HG02571 (cell line): ENCODE measurements at regions not wholly inside any gene's neighbourhood (a gene's known extent, or its start where the extent isn't known, plus 50 kb on each side); places are given as distances from the start of the nearest gene placed in this dataset.
"Not testable (repeated sequence)": the region's sequence is repeated elsewhere in the genome, so short reads cannot be mapped to it uniquely, and the experiment has no call there.

Source experiments
- ATAC-seq: cut with Tn5 transposase; IDR thresholded peaks from one replicate; pipeline ENCODE4 v1.9.1; 2021; ENCODE audit warnings: mild to moderate bottlenecking, moderate library complexity; ENCODE audit not compliant: unreplicated experiment

DNA sequence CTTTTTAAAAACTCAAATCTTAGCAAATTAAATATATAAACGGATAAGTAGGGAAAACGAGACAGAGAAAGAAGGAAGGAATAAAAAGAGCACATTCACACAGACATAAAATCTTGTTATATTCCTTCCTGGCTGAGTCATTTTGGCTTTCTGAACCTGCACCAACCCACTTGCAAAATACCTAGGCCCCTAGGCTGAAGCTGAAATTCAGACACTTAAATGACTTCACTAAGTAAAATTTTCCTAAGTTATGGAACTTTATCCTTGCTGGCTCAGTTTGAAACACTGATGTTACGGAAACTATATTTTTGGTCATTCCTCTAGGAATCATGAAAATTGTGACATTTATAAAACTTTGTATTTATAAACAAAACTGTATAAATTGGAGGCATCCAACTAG, 462.8 kb upstream of the NFIA start:
- ATAC-seq, result no peak

GRCh38 chr1:60615666-60616065, 466.7 kb upstream of the NFIA start:
- no peak for ATAC-seq

GRCh38 chr1:60612790-60613189, 469.6 kb upstream of the NFIA start:
- no peak for ATAC-seq

GRCh38 chr1:60606921-60607320, 475.4 kb upstream of the NFIA start:
- ATAC-seq, result not testable (repeated sequence)

GRCh38 chr1:60600532-60600931, 481.8 kb upstream of the NFIA start:
- no peak for ATAC-seq

GRCh38 chr1:60599574-60599973, 482.8 kb upstream of the NFIA start:
- ATAC-seq, result no peak

DNA sequence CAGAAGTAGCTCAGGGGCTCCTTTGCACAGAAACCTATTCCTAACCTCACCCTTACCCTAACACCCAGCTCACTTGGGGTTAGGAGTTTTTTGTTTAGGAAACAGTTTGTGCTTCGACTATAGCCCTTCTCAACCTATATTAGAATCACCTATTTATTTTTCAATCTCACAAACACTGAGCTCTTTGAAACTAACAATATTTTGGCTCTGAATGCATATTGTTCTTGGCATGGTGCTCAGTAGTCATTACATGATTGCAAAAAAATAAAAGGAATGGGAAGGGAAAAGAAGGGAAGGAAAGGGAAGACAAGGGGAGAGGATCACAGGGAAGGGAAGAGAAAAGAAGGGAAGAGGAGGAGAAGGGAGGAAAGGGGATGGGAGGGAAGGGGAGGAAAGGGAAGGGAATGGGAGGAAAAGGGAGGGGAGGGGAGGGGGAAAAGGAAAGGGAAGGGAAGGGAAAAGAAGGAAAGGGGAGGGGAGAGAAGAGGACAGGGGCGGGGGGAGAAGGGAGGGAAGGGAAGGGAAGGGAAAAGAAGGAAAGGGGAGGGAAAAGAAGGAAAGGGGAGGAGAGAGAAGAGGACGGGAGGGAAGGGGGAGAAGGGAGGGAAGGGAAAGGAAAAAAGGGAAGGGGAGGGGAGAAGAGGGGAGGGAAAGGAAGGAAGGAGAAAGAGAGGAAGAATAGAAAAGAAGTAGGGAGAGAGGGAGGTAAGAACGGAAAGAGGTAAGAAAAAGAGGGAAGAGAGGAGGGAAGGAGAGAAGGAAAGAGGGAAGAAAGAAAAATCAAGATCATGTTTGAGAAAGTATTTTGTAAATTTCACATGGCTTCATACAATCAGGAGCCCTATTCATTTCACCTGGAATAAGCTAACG, 484.1 kb upstream of the NFIA start:
- no peak for ATAC-seq

- ATAC-seq, result no peak
These were observed 485.3 kb upstream of the NFIA start for GRCh38 chr1:60596791-60597750.

DNA sequence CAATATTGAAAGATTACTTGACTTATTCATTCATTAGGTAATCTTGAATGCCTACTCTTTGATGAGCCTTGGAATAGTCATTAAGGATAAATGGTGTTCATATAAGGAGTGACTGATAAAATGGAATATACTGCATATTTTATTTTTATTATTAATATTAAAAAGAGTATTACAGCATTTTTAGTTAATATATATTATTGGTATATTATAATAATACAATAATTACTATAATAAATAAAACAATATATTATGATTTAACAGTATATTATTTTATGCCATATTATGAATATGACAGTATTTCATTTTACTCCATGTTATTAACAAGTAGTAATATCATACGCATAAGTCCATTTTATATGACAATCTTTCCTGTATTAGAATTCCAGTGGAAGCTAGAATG, 490.8 kb upstream of the NFIA start:
- ATAC-seq, result no peak

DNA sequence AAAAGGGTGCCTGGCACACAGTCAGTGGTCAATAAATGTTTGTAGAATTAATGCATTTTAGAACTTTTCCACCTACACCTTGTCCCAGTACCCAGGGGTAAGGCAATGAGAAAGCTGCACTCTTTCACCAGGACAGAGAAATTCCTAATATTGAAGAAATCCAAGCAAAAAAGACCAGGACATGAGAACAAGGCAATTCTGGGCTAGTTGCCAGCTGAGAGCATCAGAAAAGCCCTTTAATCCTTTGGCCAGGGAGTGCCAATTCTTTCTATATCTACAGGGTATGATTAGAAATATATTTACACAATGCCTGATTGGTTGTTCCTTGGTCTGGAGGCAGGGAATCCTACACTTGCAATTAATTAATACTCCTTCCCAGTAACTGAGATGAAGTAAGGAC, 492.4 kb upstream of the NFIA start:
- no peak for ATAC-seq

- no peak for ATAC-seq
These were observed 493.2 kb upstream of the NFIA start for GRCh38 chr1:60589046-60589748.

DNA sequence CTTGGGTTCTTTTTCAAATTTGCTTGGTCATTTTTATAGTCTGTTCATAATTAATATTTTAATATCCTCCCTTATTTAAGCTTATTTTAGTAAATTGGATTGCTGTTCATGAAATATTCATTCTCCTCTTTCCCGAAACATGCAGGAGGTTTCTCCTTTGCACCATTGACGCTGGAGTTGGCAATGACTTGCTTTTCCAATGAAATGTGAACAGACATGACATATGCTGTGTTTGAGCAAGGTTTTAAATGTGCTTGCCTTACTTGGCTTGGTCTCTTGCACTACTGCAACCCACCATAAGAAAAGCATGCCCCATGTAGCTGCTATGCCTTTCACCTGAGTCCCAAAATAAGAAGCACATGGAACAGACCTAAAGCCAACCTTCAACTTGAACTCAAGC, 498.0 kb upstream of the NFIA start:
- ATAC-seq, result no peak

DNA sequence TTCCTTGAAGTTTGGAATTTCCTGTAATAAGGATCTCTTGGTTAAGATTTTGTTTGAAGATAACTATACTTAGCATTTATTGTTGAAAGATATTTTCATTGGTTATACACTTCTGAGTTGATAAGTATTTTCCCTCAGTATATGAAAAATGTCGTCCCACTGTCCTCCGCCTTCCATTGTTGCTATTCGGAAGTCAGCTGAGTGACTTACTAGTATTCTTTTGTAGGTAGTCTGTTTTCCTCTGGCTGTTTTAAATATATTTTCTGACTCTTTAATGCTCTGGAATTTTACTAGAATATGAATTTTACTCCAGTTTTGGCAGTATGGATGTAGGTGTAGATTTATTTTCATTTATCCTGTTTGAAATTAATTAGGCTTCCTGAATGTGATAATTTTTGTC, 498.7 kb upstream of the NFIA start:
- ATAC-seq, result no peak

DNA sequence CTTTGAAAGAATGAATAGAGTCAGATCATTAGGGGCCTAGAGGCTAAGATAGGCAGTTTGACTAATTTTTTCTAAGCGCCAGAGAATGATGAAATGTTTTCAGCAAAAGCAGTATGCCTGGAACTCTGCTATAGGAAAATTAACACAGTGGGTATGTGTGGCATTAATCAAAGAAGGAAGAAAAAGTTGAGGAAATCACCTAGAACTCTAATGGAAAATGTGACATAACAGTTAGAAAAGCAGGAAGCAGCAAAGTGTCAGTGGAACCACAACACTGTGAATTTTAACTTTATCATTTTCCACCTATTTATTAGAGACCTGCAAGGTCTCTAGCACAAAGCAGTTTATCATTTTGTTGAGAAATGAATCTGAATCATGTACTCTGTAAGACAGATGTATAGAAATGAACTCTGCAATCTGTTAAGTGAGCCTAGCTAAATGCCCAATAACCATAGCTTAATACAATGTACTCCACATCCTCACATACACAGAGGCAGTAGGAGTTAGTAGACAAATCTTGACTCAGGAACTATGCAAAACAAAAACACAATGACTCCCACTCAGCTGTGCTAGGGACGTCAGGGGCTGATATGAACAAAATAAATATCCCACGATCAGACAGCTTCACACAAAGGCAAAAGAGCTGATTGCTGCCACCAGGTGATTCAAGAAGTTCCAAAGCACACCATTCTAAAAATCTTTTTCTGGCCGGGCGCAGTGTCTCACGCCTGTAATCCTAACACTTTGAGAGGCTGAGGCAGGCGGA, 500.7 kb upstream of the NFIA start:
- ATAC-seq, result no peak

DNA sequence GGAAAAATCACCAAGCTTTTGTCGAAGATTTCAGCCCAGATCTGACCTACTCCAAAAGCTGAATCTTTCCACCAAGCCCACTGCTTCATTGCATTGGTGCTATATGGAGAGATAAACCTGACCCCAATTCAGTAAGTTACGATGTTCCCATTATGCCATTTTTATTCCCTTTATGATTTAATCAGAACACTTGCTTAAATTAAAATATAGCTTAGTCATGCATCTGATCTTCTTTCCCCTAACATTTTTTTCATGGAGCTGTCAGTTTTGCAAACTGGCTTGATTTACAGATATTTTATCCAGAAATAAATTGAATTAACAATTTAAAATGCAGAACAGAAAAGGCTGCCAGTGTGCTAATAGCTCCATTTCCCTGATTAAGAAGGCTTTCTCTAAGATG, 503.5 kb upstream of the C1orf87 start:
- ATAC-seq, result no peak

DNA sequence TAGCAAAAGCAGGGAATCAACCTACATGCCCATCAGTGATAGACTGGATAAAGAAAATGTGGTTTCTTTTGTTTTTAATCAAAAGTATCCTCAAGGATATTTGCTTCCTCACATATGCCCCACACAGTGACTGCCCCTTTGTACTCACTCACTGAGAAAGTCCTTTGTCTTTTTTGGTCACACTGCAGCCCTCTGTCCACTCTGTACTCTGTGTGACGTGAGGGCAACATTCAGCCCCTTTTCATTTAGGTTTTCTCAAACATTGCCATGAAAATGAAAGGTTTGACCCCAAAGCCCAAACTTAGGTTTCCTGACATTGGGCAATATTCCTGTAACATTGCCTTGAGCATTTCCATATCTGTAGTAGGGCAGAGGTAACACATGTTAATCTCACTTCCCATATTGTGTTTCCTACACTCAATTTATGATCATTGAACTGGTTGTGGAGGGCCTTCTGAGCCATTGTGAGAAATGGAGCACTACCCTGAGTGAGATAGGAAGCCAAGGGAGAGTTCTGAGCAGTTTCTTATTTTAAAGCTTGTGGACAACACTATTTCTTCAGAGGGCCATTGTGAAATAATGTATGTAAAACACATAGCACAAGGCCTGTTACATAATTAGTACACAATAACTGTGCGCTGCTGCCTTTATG, 501.9 kb upstream of the C1orf87 start:
- no peak for ATAC-seq

- ATAC-seq, result no peak
These were observed 500.3 kb upstream of the C1orf87 start for GRCh38 chr1:60573726-60574409.

DNA sequence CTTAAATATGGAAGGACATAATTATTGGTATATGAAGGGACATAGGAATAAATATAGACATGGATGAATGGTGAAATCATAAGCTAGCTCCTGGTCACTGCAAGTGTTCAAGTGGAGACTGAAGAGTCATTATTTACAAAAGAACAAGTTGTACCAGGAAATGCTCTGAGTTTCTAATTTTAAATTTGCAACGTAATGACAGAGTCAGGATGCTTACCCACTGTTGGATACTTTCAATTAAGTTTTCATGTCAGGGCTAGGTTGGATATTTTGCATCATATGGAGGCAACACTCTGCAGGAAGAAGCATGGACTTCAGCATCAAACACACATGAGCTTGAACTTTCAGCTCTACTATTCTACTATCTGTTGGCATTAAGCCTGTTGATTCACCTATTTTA, 499.6 kb upstream of the C1orf87 start:
- ATAC-seq, result no peak

DNA sequence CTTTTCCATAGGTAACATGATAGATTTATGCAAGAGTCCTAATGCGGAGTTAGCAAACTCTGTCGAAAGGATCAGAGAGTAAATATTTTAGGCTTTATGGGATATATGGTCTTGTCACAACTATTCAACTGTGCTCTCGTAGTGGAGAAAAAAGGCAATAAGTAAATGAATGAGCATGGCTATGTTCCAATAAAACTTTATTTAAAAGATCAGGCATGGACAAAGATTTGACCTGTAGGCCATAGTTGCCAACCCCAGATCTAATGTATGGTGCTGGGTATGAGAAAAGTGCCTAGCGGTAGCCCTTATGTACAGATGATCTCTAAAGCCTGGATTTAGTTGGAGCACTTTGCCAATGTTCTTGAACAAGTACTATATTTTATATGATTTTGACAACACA, 498.8 kb upstream of the C1orf87 start:
- no peak for ATAC-seq
